WI38 (cell line): ENCODE measurements at regions not wholly inside any gene's neighbourhood (a gene's known extent, or its start where the extent isn't known, plus 50 kb on each side); places are given as distances from the start of the nearest gene placed in this dataset.

Experiments
- H3K4me3 ChIP-seq: 2 replicates; pipeline ENCODE4 v1.5.1; 2011; ENCODE audit warnings: low read depth, mild to moderate bottlenecking, control low read depth, low read length
- TF ChIP-seq, protein P1 (sequence below): IDR thresholded peaks from 2 replicates; pipeline ENCODE4 v1.5.1; 2012; ENCODE audit warnings: low read depth, mild to moderate bottlenecking, control low read depth, low read length

DNA sequence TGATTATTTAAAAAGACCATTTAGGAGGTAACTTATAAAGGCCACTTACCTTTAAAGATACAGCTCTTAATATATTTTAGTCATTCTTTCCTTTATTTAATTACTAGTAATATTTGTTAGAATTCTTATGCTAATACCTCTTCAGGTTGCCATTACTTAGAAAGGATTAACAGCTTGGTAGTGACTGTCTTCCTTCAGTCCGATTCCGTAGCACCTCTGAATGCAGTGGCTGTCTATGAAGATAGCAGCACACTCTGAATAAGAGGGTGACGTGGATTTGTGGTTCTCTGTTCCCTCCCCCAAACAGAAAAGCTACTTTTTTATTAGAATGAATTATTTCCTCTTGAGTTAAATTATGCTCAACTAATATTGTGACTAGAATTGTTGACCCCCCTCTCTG is 92.6 kb upstream of the TENM3 start:
- TF ChIP-seq, protein P1, sequence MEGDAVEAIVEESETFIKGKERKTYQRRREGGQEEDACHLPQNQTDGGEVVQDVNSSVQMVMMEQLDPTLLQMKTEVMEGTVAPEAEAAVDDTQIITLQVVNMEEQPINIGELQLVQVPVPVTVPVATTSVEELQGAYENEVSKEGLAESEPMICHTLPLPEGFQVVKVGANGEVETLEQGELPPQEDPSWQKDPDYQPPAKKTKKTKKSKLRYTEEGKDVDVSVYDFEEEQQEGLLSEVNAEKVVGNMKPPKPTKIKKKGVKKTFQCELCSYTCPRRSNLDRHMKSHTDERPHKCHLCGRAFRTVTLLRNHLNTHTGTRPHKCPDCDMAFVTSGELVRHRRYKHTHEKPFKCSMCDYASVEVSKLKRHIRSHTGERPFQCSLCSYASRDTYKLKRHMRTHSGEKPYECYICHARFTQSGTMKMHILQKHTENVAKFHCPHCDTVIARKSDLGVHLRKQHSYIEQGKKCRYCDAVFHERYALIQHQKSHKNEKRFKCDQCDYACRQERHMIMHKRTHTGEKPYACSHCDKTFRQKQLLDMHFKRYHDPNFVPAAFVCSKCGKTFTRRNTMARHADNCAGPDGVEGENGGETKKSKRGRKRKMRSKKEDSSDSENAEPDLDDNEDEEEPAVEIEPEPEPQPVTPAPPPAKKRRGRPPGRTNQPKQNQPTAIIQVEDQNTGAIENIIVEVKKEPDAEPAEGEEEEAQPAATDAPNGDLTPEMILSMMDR, result no peak

DNA sequence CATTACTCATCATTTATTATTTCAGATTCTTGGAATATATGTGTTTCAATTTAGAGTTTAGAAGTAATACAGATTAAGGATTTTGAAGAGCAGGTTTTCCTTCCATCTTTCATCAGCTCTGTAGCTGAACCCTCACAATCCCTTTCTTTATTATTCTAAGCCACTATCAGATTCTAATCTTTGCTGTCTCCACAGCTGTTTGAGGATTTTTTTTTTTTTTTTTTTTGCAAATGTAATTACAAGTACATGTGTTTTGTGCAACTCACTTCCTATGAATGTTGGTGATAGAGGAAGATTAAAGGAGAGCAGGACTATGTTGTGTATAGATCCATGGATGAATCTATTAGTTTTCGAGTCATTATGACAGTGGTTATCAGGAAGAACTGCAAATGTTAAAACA is 87.4 kb upstream of the TENM3 start:
- no peak overlapping the region for H3K4me3 ChIP-seq
- TF ChIP-seq, protein P1, result no peak

More for the DNA sequence above, 92.6 kb upstream of the TENM3 start:
- no peak overlapping the region for H3K4me3 ChIP-seq

DNA sequence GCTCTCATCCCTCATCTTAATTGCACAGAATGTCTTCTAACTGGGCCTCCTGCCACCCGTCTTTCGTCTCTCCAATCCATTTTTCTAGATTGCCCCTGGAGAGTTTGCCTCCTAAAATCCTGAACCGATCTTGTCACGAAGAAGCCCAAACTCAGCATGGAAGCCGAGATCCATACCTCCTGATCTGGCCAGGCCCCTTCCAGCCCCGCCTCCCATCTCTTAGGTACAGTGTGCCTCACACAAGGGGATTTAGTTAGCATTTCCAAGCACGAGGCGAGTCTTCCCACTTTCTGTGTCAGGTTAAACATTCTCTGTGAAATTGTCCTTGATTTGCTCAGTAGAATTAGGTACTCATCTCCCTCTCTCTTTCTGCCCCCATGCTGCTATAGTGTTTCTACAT is 80.0 kb upstream of the TENM3 start:
- TF ChIP-seq, protein P1, result no peak
- H3K4me3 ChIP-seq, result no peak overlapping the region

DNA sequence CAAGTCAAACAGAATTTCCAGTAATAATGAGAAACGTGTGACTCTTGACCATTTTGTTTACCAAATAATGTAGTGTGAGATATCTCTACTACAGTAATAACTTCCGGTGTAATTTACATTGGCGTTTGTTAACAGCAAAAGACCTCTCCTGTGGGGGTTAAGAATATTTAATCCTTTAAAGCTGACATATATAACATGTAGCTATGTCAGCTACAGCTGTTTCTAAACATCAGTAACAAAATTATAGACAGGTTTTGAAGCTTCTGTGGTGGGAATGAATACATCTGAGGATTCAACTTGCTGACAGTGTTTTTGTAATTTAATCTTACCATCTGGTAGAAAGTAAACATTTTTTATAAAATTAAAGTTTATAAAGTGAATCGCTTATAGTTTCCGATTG is 73.6 kb upstream of the TENM3 start:
- H3K4me3 ChIP-seq, result no peak overlapping the region
- TF ChIP-seq, protein P1, result no peak

DNA sequence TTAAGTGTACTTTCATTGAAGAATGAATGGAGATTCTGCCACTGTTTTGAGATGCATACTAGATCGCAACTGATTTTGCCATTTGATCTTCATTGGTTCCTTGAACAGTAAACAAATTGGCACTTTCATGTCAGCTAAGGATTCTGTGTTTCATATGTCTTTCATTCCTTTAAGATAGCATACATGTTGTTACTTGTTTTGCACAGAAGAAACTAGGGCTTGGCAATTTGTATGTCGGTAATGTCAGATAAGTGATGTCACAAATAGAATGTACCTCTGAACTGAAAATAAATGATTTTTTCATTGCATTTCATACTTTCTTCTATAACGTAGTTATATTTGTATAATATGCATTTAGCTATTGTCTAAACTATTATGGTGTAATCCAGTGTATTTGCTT is 73.2 kb upstream of the TENM3 start:
- H3K4me3 ChIP-seq, result no peak overlapping the region
- TF ChIP-seq, protein P1, result no peak

DNA sequence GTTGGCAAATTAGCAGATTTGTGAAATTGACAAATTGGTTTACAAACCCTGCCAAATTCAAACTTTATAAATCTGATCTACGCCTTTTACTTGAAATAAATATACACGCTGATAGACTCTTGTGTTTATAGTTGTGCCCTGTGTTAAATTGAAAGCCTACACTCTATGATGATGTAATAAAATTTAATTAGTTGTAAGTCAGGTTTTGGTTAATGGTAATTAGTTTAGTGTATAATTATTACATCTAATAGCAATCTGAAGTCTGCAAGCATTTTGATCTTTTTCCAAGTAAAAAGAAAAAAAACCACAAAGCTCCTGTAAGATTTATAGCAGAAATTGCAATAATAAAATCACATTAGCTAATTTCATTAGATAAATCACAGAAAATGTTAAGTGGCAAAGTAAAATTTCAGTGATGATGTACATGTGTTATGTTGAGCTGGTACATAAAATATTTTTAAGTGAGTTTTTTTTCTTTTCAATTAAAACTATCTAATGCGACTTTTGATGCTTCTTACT is 72.7 kb upstream of the TENM3 start:
- TF ChIP-seq, protein P1, result no peak
- H3K4me3 ChIP-seq, result no peak overlapping the region

DNA sequence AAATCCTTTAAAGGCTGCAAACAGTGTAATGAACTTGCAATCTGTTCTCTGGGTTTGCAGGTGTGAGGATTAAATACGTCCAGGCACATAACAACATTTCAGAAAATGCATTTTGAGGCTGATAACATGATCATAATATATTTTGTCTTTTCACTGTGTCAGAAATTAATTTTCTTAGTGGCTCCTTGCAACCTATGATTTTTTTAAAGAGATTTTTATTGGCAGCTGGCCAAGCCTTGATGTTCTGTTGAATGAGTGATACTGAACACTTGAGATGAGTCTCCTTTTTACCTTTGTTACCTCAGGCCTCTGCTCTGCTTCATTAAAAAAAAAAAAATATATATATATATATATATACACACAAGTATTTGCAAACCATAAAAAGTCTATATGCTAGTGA is 68.2 kb upstream of the TENM3 start:
- TF ChIP-seq, protein P1, result no peak
- H3K4me3 ChIP-seq, result no peak overlapping the region
